ENCODE measurements at regions not wholly inside any gene's neighbourhood (a gene's known extent, or its start where the extent isn't known, plus 50 kb on each side); places are given as distances from the start of the nearest gene placed in this dataset.

DNA sequence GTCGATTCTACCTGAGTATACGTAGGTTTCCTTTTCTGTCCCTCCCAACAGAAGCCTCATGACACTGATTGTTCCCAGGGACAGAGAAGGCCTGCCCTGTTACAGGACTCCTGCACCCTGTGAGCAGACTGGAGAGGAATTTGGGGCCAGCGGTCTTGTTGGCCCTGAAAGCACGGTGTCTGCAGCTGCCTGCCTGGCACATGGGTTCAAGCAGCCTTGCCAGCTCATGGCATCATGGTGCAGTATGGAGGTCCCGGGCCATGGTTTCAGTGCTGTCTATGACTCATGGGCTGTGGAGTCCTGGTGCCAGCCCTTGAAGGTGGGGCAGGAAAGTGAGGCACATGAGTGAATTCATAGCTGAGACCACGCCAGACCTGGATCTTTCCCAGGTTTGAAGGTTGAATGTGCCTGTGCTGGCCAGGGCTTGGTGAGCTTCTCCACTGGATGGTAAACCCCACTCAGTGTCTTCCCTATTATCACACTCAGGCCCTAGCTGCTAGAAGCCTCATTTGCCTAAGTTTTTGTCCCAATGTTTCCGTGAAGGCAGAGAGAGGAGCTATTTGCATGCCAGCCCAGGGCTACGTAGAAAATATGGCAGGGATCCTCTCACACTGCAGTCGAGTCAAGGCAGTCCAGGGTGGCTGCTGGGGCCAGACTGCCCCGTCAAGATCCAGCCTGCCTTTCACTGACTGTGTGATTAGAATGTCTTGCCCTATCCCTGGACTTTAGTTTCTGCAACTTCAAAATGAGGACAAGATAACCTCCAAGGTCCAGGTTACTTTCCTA lies 277.2 kb upstream of the CCL2 start:
- H3K4me1 ChIP-seq (ENCODE audit: low read length), result peaks cover 4% of the 10 kb centered on the region
- H3K4me3 ChIP-seq (ENCODE audit: low read length), result no peak overlapping the region
- no peak overlapping the region for H3K4me2 ChIP-seq (ENCODE audit: low read depth, low read length)
- H3K79me2 ChIP-seq (ENCODE audit: low read length), result no peaks in the 10 kb centered on the region
- H3F3A ChIP-seq (ENCODE audit: insufficient read depth, low read length), result no peaks in the 10 kb centered on the region
- no peaks in the 10 kb centered on the region for H3K9me2 ChIP-seq (replicated peaks; ENCODE audit: insufficient read depth, low read length)
- no peaks in the 10 kb centered on the region for H4K20me1 ChIP-seq (ENCODE audit: insufficient read depth, low read length)
- no peak overlapping the region for H3K27ac ChIP-seq (ENCODE audit: low read length)
- H2AFZ ChIP-seq (ENCODE audit: low read length), result no peak overlapping the region
- no peaks in the 10 kb centered on the region for H3K9me3 ChIP-seq (replicated peaks; ENCODE audit: insufficient read depth, low read length)
- TF ChIP-seq EZH2phosphoT487 (IDR thresholded peaks at IDR 0.05; ENCODE audit: low read length), result no peak
- TF ChIP-seq EZH2 (optimal IDR thresholded peaks at IDR 0.05; ENCODE audit: low read depth, low read length), result no peak
- TF ChIP-seq, protein P1, sequence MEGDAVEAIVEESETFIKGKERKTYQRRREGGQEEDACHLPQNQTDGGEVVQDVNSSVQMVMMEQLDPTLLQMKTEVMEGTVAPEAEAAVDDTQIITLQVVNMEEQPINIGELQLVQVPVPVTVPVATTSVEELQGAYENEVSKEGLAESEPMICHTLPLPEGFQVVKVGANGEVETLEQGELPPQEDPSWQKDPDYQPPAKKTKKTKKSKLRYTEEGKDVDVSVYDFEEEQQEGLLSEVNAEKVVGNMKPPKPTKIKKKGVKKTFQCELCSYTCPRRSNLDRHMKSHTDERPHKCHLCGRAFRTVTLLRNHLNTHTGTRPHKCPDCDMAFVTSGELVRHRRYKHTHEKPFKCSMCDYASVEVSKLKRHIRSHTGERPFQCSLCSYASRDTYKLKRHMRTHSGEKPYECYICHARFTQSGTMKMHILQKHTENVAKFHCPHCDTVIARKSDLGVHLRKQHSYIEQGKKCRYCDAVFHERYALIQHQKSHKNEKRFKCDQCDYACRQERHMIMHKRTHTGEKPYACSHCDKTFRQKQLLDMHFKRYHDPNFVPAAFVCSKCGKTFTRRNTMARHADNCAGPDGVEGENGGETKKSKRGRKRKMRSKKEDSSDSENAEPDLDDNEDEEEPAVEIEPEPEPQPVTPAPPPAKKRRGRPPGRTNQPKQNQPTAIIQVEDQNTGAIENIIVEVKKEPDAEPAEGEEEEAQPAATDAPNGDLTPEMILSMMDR (IDR thresholded peaks at IDR 0.05; ENCODE audit: low read length), result no peak
- DNase-seq, result no peak
- H3K36me3 ChIP-seq (replicated peaks; ENCODE audit: insufficient read depth, low read length), result no peaks in the 10 kb centered on the region
- no peak overlapping the region for H3K9ac ChIP-seq (ENCODE audit: low read length)
- no peaks in the 10 kb centered on the region for H3K27me3 ChIP-seq (replicated peaks; ENCODE audit: insufficient read depth, low read length)

DNA sequence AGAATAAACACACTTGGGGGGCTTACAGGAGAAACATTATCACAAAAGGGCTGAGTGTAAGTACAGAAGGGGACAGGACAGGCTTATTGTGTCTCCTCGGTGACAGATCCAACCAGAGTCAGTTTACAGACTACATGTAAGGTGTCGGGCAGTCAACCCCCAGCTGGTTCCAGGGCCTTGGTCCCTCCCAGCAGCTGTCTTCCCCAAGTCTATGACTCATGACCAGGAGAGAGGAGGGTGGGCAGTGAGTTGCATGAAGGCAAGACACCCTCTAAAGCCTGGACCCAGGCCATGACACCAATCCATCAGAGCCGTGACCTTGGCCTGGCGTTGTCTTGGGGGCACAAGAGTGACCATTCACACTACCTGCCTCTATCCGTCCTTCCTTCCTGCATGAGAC lies 276.2 kb upstream of the CCL2 start:
- Histone ChIP-seq H3K4me1 (ENCODE audit: low read length) (no peaks in the 10 kb centered on the region), H3K4me2 (ENCODE audit: low read depth, low read length) (no peak overlapping the region), H3K36me3 (replicated peaks; ENCODE audit: insufficient read depth, low read length) (no peaks in the 10 kb centered on the region), H3K9ac (ENCODE audit: low read length) (no peak overlapping the region), H3K9me3 (replicated peaks; ENCODE audit: insufficient read depth, low read length) (no peaks in the 10 kb centered on the region), H2AFZ (ENCODE audit: low read length) (no peak overlapping the region), H3K4me3 (ENCODE audit: low read length) (no peak overlapping the region), H3K79me2 (ENCODE audit: low read length) (no peaks in the 10 kb centered on the region), H4K20me1 (ENCODE audit: insufficient read depth, low read length) (no peaks in the 10 kb centered on the region), H3F3A (ENCODE audit: insufficient read depth, low read length) (no peaks in the 10 kb centered on the region), H3K9me2 (replicated peaks; ENCODE audit: insufficient read depth, low read length) (no peaks in the 10 kb centered on the region), H3K27me3 (replicated peaks; ENCODE audit: insufficient read depth, low read length) (no peaks in the 10 kb centered on the region), H3K27ac (ENCODE audit: low read length) (no peak overlapping the region)
- TF ChIP-seq, protein P1 (IDR thresholded peaks at IDR 0.05; ENCODE audit: low read length), result no peak
- TF ChIP-seq EZH2 (optimal IDR thresholded peaks at IDR 0.05; ENCODE audit: low read depth, low read length), result no peak
- no peak for TF ChIP-seq EZH2phosphoT487 (IDR thresholded peaks at IDR 0.05; ENCODE audit: low read length)
- no peak for DNase-seq

DNA sequence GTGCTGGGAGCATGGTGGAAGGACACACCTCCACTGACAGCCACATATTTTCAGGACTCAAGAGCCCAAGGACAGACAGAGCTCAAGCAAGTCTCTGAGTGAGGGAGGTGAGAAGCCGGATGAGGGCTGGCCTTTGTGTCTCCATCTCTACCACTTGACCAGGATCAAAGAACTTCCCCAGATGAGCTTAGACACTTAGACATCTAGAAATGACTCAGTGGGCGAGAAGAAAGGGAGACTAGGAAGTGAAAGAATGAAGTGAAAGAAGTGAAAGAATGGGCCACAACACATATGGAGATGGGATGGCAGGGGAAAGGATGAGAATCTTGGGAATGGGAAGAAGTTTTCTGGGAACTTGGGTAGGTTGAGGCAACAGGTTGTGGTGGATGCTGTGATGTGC lies 274.9 kb upstream of the CCL2 start:
- no peak overlapping the region for H2AFZ ChIP-seq (ENCODE audit: low read length)
- H4K20me1 ChIP-seq (ENCODE audit: insufficient read depth, low read length), result no peaks in the 10 kb centered on the region
- H3K9ac ChIP-seq (ENCODE audit: low read length), result no peak overlapping the region
- H3K79me2 ChIP-seq (ENCODE audit: low read length), result no peaks in the 10 kb centered on the region
- H3K27me3 ChIP-seq (replicated peaks; ENCODE audit: insufficient read depth, low read length), result no peaks in the 10 kb centered on the region
- H3K4me1 ChIP-seq (ENCODE audit: low read length), result no peaks in the 10 kb centered on the region
- H3K9me3 ChIP-seq (replicated peaks; ENCODE audit: insufficient read depth, low read length), result no peaks in the 10 kb centered on the region
- no peak for DNase-seq
- H3K4me3 ChIP-seq (ENCODE audit: low read length), result no peak overlapping the region
- H3K36me3 ChIP-seq (replicated peaks; ENCODE audit: insufficient read depth, low read length), result no peaks in the 10 kb centered on the region
- H3K27ac ChIP-seq (ENCODE audit: low read length), result no peak overlapping the region
- H3F3A ChIP-seq (ENCODE audit: insufficient read depth, low read length), result no peaks in the 10 kb centered on the region
- no peak overlapping the region for H3K4me2 ChIP-seq (ENCODE audit: low read depth, low read length)
- no peaks in the 10 kb centered on the region for H3K9me2 ChIP-seq (replicated peaks; ENCODE audit: insufficient read depth, low read length)
- TF ChIP-seq EZH2phosphoT487 (IDR thresholded peaks at IDR 0.05; ENCODE audit: low read length) (no peak), EZH2 (optimal IDR thresholded peaks at IDR 0.05; ENCODE audit: low read depth, low read length) (no peak)
- TF ChIP-seq, protein P1 (IDR thresholded peaks at IDR 0.05; ENCODE audit: low read length), result no peak

Measured in MM.1S (cell line).